ENCODE measurements at regions not wholly inside any gene's neighbourhood (a gene's known extent, or its start where the extent isn't known, plus 50 kb on each side); places are given as distances from the start of the nearest gene placed in this dataset.

GRCh38 chrX:119999087-119999634 lies 55.6 kb upstream of the NKAP start:
- no peak for TF ChIP-seq SUZ12 (IDR thresholded peaks at IDR 0.05; ENCODE audit: extremely low read depth, insufficient read depth, insufficient read length)
- TF ChIP-seq YY1 (IDR thresholded peaks at IDR 0.05; ENCODE audit: insufficient read depth, insufficient read length), result no peak
